Type B pancreatic cell (in vitro differentiated cells): ENCODE measurements at regions not wholly inside any gene's neighbourhood (a gene's known extent, or its start where the extent isn't known, plus 50 kb on each side); places are given as distances from the start of the nearest gene placed in this dataset.

Experiments
- DNase-seq: peaks from one replicate; pipeline ENCODE4 v3.0.0; 2021; ENCODE audit warnings: mixed read lengths; ENCODE audit not compliant: unreplicated experiment; ENCODE audit errors: extremely low spot score
- H3K27ac Mint-ChIP-seq: 2 replicates; pipeline ENCODE4 v1.8.0; 2021; ENCODE audit warnings: mild to moderate bottlenecking, mixed read lengths
- H3K27me3 Mint-ChIP-seq: 2 replicates; pipeline ENCODE4 v1.8.0; 2021; ENCODE audit warnings: mixed read lengths
- H3K36me3 Mint-ChIP-seq: 2 replicates; pipeline ENCODE4 v1.8.0; 2021; ENCODE audit warnings: mixed read lengths
- H3K4me1 Mint-ChIP-seq: one replicate; pipeline ENCODE4 v1.8.0; 2021; ENCODE audit warnings: mixed read lengths; ENCODE audit not compliant: unreplicated experiment
- H3K4me3 Mint-ChIP-seq: 2 replicates; pipeline ENCODE4 v1.8.0; 2021; ENCODE audit warnings: mild to moderate bottlenecking, mixed read lengths
- H3K9me3 Mint-ChIP-seq: 2 replicates; pipeline ENCODE4 v1.8.0; 2021; ENCODE audit warnings: mixed read lengths
- CTCF ChIP-seq: fragments of 200-600 bp; sonication (generic); conservative IDR thresholded peaks from 2 replicates; pipeline ENCODE4 v1.5.0; 2021; ENCODE audit warnings: antibody characterized with exemption, mild to moderate bottlenecking

GRCh38 chr16:55214974-55215494, 109.0 kb upstream of the IRX6 start:
- TF ChIP-seq CTCF: no peak
- Mint-ChIP-seq H3K9me3 (no peaks in the 10 kb centered on the region), H3K27me3 (peaks cover 34% of the 10 kb centered on the region), H3K4me3 (no peak overlapping the region), H3K27ac (no peak overlapping the region), H3K4me1 (no peaks in the 10 kb centered on the region), H3K36me3 (no peaks in the 10 kb centered on the region)
- no peak for DNase-seq

GRCh38 chr16:55217392-55217791, 106.6 kb upstream of the IRX6 start:
- Mint-ChIP-seq H3K4me3 (no peak overlapping the region), H3K9me3 (no peaks in the 10 kb centered on the region), H3K27me3 (peaks cover 35% of the 10 kb centered on the region), H3K27ac (no peak overlapping the region), H3K36me3 (no peaks in the 10 kb centered on the region), H3K4me1 (no peaks in the 10 kb centered on the region)
- no peak for DNase-seq
- TF ChIP-seq CTCF: no peak

DNA sequence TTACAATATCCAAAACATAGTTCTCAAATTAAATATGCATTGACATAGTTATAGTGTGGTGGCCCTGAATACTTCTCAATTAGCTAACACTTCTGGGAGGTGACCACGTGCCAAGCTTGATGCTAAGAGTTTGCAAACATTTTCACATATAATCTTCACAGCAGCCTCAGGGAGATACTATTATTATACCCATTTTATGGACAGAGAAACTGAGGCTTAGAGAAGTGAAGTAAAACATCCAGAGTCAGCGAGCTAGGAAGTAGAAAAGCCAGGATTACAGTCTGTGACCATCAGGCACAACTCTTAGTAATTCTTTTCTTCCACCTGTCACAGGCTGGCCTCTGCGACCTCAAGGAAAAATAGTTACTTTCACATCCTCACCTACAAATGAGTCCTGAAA, 102.2 kb upstream of the IRX6 start:
- no peak for TF ChIP-seq CTCF
- peaks cover 15% of the 10 kb centered on the region for H3K9me3 Mint-ChIP-seq
- no peak for DNase-seq
- peaks cover 7% of the 10 kb centered on the region for H3K4me1 Mint-ChIP-seq
- no peaks in the 10 kb centered on the region for H3K36me3 Mint-ChIP-seq
- H3K4me3 Mint-ChIP-seq: no peak overlapping the region
- peaks cover 42% of the 10 kb centered on the region for H3K27me3 Mint-ChIP-seq
- H3K27ac Mint-ChIP-seq: no peak overlapping the region

DNA sequence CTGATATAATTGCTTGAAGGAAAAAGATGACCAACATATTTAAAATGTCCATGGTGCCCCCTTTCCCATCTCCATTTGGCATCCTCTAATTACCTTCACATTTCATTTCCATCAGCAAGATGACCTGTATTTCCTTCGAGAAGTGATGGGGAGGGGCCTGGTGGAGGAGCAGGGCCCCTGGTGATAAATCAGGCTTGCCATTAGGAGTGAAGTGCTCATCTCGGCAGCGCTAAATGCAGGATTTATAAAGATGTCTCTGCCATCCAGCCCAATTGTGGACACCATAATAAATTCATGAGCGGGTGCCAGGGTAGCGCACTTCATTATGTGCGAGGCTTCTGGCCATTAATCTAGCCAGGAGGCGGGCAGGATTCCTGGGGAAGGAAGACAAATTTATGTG, 101.5 kb upstream of the IRX6 start:
- H3K4me1 Mint-ChIP-seq: peaks cover 7% of the 10 kb centered on the region
- peaks cover 15% of the 10 kb centered on the region for H3K9me3 Mint-ChIP-seq
- DNase-seq: no peak
- peaks cover 42% of the 10 kb centered on the region for H3K27me3 Mint-ChIP-seq
- H3K4me3 Mint-ChIP-seq: no peak overlapping the region
- no peaks in the 10 kb centered on the region for H3K36me3 Mint-ChIP-seq
- H3K27ac Mint-ChIP-seq: no peak overlapping the region
- TF ChIP-seq CTCF: no peak

- H3K27me3 Mint-ChIP-seq: peaks cover 29% of the 10 kb centered on the region
- H3K27ac Mint-ChIP-seq: no peak overlapping the region
- no peak for TF ChIP-seq CTCF
- H3K4me3 Mint-ChIP-seq: no peak overlapping the region
- H3K4me1 Mint-ChIP-seq: peaks cover 7% of the 10 kb centered on the region
- no peak for DNase-seq
- H3K36me3 Mint-ChIP-seq: no peaks in the 10 kb centered on the region
- H3K9me3 Mint-ChIP-seq: peaks cover 15% of the 10 kb centered on the region
Observed at GRCh38 chr16:55225972-55226542, 97.9 kb upstream of the IRX6 start.

DNA sequence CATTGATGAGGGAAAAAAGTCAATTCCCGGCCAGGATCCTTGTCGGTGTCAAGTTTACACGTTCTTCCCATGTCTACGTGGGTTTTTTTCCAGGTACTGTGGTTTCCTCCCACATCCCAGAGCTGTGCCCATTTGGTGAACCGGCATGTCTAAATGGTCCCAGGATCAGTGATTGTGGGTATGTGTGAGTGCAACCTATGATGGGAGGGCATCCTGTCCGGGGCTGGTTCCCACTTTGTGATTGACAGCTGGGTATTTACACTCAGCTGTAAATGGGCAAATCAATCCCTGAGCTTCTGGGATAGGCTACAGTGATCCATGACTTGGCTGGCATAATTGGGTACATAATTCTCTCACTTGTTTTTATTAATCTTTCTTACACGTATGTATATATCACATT, 91.2 kb upstream of the IRX6 start:
- TF ChIP-seq CTCF: no peak
- Mint-ChIP-seq H3K9me3 (no peaks in the 10 kb centered on the region), H3K4me3 (no peak overlapping the region), H3K27ac (no peak overlapping the region), H3K4me1 (no peaks in the 10 kb centered on the region), H3K27me3 (peaks cover 23% of the 10 kb centered on the region), H3K36me3 (no peaks in the 10 kb centered on the region)
- DNase-seq: no peak
